ENCODE measurements at regions not wholly inside any gene's neighbourhood (a gene's known extent, or its start where the extent isn't known, plus 50 kb on each side); places are given as distances from the start of the nearest gene placed in this dataset.

GRCh38 chr1:106998431-106999002 lies 58.0 kb upstream of the PRMT6 start:
- no peaks in the 10 kb centered on the region for H3K36me3 ChIP-seq (ENCODE audit: control insufficient read depth, insufficient read depth, low read length)
- BruUV-seq (replicated peaks), result no TSS peak
- no peaks in the 10 kb centered on the region for H3K9me3 ChIP-seq (ENCODE audit: control insufficient read depth, insufficient read depth, low read depth, low read length)
- no peak overlapping the region for H3K4me3 ChIP-seq (ENCODE audit: low read depth in 2 of 2, low read length in 2 of 2)
- intact Hi-C loops (cut with micrococcal nuclease; ENCODE audit: unreplicated experiment), result no loop called here
- no peak for DNase-seq (ENCODE audit: low read depth, low spot score)
- no peak overlapping the region for H3K27ac ChIP-seq (ENCODE audit: low read length)
- ATAC-seq, result no peak
- CTCF ChIA-PET, result no interaction called here
- POLR2A ChIA-PET, result no interaction called here
- H3K27me3 ChIP-seq (ENCODE audit: control insufficient read depth, insufficient read depth, low read length), result no peaks in the 10 kb centered on the region
- in situ Hi-C loops (cut with HindIII; ENCODE audit: low pct_unique_long_range_greater_than_20kb, low sequenced_read_pairs), result no loop called here
- TF ChIP-seq SIN3A (IDR thresholded peaks at IDR 0.05; ENCODE audit: borderline replicate concordance, insufficient read depth, low read depth, low read length) (no peak), POLR2AphosphoS5 (IDR thresholded peaks at IDR 0.05; ENCODE audit: low read depth, low read length) (no peak), TCF7L2 (IDR thresholded peaks at IDR 0.05; ENCODE audit: low read depth, low read length) (no peak), REST (IDR thresholded peaks at IDR 0.05; ENCODE audit: insufficient read depth in 1 of 2, low read depth in 2 of 2, low read length in 1 of 2) (no peak), CTCF (IDR thresholded peaks at IDR 0.05) (no peak)
- H3K4me1 ChIP-seq (ENCODE audit: control insufficient read depth, insufficient read depth, low read length), result no peaks in the 10 kb centered on the region

- no peaks in the 10 kb centered on the region for H3K36me3 ChIP-seq (ENCODE audit: control insufficient read depth, insufficient read depth, low read length)
- no peak for TF ChIP-seq SIN3A (IDR thresholded peaks at IDR 0.05; ENCODE audit: borderline replicate concordance, insufficient read depth, low read depth, low read length)
- TF ChIP-seq REST (IDR thresholded peaks at IDR 0.05; ENCODE audit: insufficient read depth in 1 of 2, low read depth in 2 of 2, low read length in 1 of 2), result no peak
- no peak for TF ChIP-seq CTCF (IDR thresholded peaks at IDR 0.05)
- no peak for TF ChIP-seq POLR2AphosphoS5 (IDR thresholded peaks at IDR 0.05; ENCODE audit: low read depth, low read length)
- TF ChIP-seq TCF7L2 (IDR thresholded peaks at IDR 0.05; ENCODE audit: low read depth, low read length), result no peak
- ChIA-PET POLR2A (no interaction called here), CTCF (no interaction called here)
- intact Hi-C loops (cut with micrococcal nuclease; ENCODE audit: unreplicated experiment), result no loop called here
- no peaks in the 10 kb centered on the region for H3K4me1 ChIP-seq (ENCODE audit: control insufficient read depth, insufficient read depth, low read length)
- H3K4me3 ChIP-seq (ENCODE audit: low read depth in 2 of 2, low read length in 2 of 2), result no peak overlapping the region
- ATAC-seq, result no peak
- no TSS peak for BruUV-seq (replicated peaks)
- no peak for DNase-seq (ENCODE audit: low read depth, low spot score)
- H3K27ac ChIP-seq (ENCODE audit: low read length), result no peak overlapping the region
- no peaks in the 10 kb centered on the region for H3K9me3 ChIP-seq (ENCODE audit: control insufficient read depth, insufficient read depth, low read depth, low read length)
- in situ Hi-C loops (cut with HindIII; ENCODE audit: low pct_unique_long_range_greater_than_20kb, low sequenced_read_pairs), result no loop called here
- H3K27me3 ChIP-seq (ENCODE audit: control insufficient read depth, insufficient read depth, low read length), result no peaks in the 10 kb centered on the region
These were observed 55.6 kb upstream of the PRMT6 start for GRCh38 chr1:107000902-107001301.

Data from Panc1 (cell line).